GM06990 (cell line): ENCODE measurements at regions not wholly inside any gene's neighbourhood (a gene's known extent, or its start where the extent isn't known, plus 50 kb on each side); places are given as distances from the start of the nearest gene placed in this dataset.
"Not testable (repeated sequence)": the region's sequence is repeated elsewhere in the genome, so short reads cannot be mapped to it uniquely, and the experiment has no call there.

Source experiments
- DNase-seq: peaks from one replicate; pipeline ENCODE4 v3.0.0-alpha.2; 2011; ENCODE audit not compliant: insufficient read length; ENCODE audit errors: extremely low read depth
- H3K27me3 ChIP-seq: replicated peaks from 2 replicates; pipeline ENCODE4 v1.6.0; 2011; ENCODE audit warnings: low read length; ENCODE audit not compliant: control insufficient read depth, insufficient read depth
- H3K36me3 ChIP-seq: 2 replicates; pipeline ENCODE4 v1.5.1; 2011; ENCODE audit warnings: low read length; ENCODE audit not compliant: control insufficient read depth, insufficient read depth
- H3K4me3 ChIP-seq: replicated peaks from 2 replicates; pipeline ENCODE4 v1.5.1; 2011; ENCODE audit warnings: low read depth, mild to moderate bottlenecking, control low read depth, low read length
- CTCF ChIP-seq: IDR thresholded peaks from 2 replicates; pipeline ENCODE4 v1.5.1; 2011; ENCODE audit warnings: low read length, control low read depth, mild to moderate bottlenecking, inconsistent platforms; ENCODE audit not compliant: insufficient read depth, poor library complexity, severe bottlenecking

GRCh38 chr6:106782536-106783285 lies 153.3 kb downstream of the QRSL1 start:
- Histone ChIP-seq H3K36me3 (no peaks in the 10 kb centered on the region), H3K4me3 (no peak overlapping the region), H3K27me3 (no peaks in the 10 kb centered on the region)
- no peak for DNase-seq
- TF ChIP-seq CTCF: no peak

- not testable (repeated sequence) for DNase-seq, H3K27me3 ChIP-seq, H3K4me3 ChIP-seq, H3K36me3 ChIP-seq
Measured at GRCh38 chr6:106779552-106779951, 150.2 kb downstream of the QRSL1 start.

- H3K4me3 ChIP-seq: no peak overlapping the region
- DNase-seq: no peak
Measured at GRCh38 chr6:106778943-106779342, 149.6 kb downstream of the QRSL1 start.

GRCh38 chr6:106773996-106774629 lies 144.7 kb downstream of the QRSL1 start:
- no peak for TF ChIP-seq CTCF
- no peak for DNase-seq
- Histone ChIP-seq H3K4me3 (no peak overlapping the region), H3K36me3 (no peaks in the 10 kb centered on the region), H3K27me3 (no peaks in the 10 kb centered on the region)

More at GRCh38 chr6:106778943-106779342, 149.6 kb downstream of the QRSL1 start:
- no peaks in the 10 kb centered on the region for H3K27me3 ChIP-seq
- no peak for TF ChIP-seq CTCF
- H3K36me3 ChIP-seq: no peaks in the 10 kb centered on the region

- no peak for DNase-seq
- TF ChIP-seq CTCF: no peak
- H3K27me3 ChIP-seq: no peaks in the 10 kb centered on the region
- no peaks in the 10 kb centered on the region for H3K36me3 ChIP-seq
- H3K4me3 ChIP-seq: no peak overlapping the region
Measured at GRCh38 chr6:106773522-106773921, 144.1 kb downstream of the QRSL1 start.

GRCh38 chr6:106772270-106773142 lies 143.1 kb downstream of the QRSL1 start:
- Histone ChIP-seq H3K36me3 (no peaks in the 10 kb centered on the region), H3K4me3 (no peak overlapping the region), H3K27me3 (no peaks in the 10 kb centered on the region)
- DNase-seq: no peak
- no peak for TF ChIP-seq CTCF
